ENCODE measurements at regions not wholly inside any gene's neighbourhood (a gene's known extent, or its start where the extent isn't known, plus 50 kb on each side); places are given as distances from the start of the nearest gene placed in this dataset.

DNA sequence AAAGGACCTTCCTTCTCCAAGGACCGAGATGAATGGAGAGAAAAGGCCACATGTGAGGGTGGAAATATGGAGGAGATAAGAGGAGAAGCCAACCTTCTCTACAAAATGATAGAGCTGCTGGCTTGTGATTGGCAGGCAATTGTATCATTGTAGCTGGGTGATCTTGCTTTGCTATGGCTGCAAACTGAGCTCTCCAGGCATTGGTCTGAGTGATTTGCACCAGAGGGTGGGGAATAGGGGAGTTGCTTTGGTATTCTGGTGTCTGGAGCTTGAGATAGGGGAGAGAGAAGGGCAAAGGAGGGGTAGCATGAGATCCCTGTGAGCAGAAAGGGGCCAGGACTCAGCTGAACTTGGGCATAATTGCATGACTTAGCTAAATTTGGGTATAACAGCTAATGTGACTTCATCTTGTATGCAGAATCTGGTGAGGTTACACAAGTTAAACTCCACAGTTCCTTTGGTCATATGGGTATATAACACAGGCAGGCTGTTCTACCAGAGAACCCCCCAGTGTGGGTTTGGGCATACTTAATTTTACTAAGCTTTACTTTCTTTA lies 72.0 kb downstream of the FOS start:
- TF ChIP-seq, protein P1, sequence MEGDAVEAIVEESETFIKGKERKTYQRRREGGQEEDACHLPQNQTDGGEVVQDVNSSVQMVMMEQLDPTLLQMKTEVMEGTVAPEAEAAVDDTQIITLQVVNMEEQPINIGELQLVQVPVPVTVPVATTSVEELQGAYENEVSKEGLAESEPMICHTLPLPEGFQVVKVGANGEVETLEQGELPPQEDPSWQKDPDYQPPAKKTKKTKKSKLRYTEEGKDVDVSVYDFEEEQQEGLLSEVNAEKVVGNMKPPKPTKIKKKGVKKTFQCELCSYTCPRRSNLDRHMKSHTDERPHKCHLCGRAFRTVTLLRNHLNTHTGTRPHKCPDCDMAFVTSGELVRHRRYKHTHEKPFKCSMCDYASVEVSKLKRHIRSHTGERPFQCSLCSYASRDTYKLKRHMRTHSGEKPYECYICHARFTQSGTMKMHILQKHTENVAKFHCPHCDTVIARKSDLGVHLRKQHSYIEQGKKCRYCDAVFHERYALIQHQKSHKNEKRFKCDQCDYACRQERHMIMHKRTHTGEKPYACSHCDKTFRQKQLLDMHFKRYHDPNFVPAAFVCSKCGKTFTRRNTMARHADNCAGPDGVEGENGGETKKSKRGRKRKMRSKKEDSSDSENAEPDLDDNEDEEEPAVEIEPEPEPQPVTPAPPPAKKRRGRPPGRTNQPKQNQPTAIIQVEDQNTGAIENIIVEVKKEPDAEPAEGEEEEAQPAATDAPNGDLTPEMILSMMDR (IDR thresholded peaks at IDR 0.05) = no peak
- no peak for TF ChIP-seq POLR2A (IDR thresholded peaks at IDR 0.05)
- no peak for DNase-seq
- no peaks in the 10 kb centered on the region for H3K27me3 ChIP-seq
- H3K4me1 ChIP-seq = no peaks in the 10 kb centered on the region
- H3K4me3 ChIP-seq = no peak overlapping the region
- H3K27ac ChIP-seq = no peak overlapping the region
- no peaks in the 10 kb centered on the region for H3K9me3 ChIP-seq
- no peaks in the 10 kb centered on the region for H3K36me3 ChIP-seq

DNA sequence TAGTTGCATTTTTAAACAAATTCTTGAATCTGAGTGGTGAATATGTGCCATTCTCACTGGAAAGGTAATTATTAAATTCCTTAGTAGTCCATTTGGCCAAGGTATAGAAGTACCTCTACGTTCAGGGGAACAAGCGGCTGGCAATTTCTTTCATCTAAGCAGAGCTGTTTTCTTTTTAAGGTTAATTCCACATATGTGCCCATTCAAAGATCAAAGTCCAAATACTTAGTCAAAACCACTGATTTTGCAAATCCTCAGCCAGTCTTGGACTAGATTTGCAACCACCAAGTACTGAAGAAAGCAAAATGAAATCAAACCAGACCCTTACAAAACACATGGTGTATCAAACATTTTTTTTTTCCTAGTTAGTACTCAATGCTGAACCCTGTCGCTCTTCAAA lies 68.7 kb upstream of the JDP2 start:
- no peak overlapping the region for H3K27ac ChIP-seq
- H3K4me1 ChIP-seq = peaks cover 0 to 4% (median 0%) of the 10 kb centered on the region in 4 donors
- DNase-seq = no peak
- no peaks in the 10 kb centered on the region for H3K36me3 ChIP-seq
- H3K27me3 ChIP-seq = no peaks in the 10 kb centered on the region
- H3K4me3 ChIP-seq = no peak overlapping the region
- no peaks in the 10 kb centered on the region for H3K9me3 ChIP-seq
- TF ChIP-seq, protein P1 (IDR thresholded peaks at IDR 0.05) = no peak
- no peak for TF ChIP-seq POLR2A (IDR thresholded peaks at IDR 0.05)

DNA sequence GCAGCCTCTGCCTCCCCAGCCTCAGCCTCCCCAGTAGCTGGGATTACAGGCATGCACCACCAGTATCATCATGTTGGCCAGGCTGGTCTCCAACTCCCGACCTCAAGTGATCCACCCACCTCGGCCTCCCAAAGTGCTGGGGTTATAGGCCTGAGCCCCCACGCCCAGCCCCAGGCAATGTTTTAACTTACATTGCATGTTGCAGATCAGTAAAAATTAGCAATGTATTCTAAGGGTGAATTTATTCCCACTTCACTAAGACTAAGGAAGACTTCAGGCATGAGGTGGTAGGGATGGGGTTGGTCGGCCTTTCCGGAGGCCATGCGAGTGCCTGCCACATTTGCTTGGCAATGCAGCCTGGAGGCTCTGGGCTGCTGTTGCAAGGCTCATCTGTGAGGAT lies 66.8 kb upstream of the JDP2 start:
- Histone ChIP-seq H3K36me3 (no peaks in the 10 kb centered on the region), H3K4me1 (peaks cover 0 to 4% (median 0%) of the 10 kb centered on the region in 4 donors), H3K9me3 (no peaks in the 10 kb centered on the region), H3K27ac (no peak overlapping the region), H3K27me3 (no peaks in the 10 kb centered on the region), H3K4me3 (no peak overlapping the region)
- TF ChIP-seq, protein P1 (IDR thresholded peaks at IDR 0.05) = no peak
- TF ChIP-seq POLR2A (IDR thresholded peaks at IDR 0.05) = no peak
- DNase-seq = no peak

DNA sequence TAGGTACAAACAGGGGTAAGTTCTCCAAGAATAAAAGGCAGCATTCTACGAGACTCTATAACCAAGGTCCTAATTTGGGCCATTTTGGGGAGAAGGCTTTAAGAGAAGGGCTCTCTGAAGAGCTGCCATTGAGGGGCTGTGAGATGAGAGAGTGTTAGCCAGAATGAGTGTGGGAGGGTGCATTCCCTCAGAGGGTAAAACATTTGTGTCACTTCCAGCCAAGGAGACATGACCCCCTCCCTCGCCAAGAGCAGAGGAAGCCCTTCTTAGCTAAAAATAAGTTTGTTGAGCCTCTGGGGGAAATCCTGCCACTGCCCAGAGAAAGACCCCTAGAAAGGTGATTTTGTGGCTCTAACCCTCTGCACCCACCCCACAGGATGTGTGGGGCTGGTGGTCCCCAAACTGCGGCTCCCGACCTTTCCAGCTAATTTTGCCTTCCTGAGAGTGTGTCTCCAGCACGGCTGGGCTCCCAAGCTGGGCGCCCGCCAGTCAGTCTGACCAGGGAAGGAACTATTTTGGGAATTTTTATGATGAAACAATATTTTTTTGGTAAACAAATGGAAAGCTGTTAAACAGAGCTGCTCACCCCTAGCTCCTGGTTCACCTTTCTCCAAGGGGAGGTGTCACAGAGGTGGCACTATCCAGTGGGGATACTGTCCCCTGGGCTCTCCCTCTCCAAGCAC lies 65.9 kb upstream of the JDP2 start:
- TF ChIP-seq, protein P1 (IDR thresholded peaks at IDR 0.05) = no peak
- no peak for TF ChIP-seq POLR2A (IDR thresholded peaks at IDR 0.05)
- H3K4me1 ChIP-seq = peaks cover 0 to 4% (median 0%) of the 10 kb centered on the region in 4 donors
- H3K4me3 ChIP-seq = no peak overlapping the region
- no peaks in the 10 kb centered on the region for H3K36me3 ChIP-seq
- no peaks in the 10 kb centered on the region for H3K27me3 ChIP-seq
- peak in 1 of 3 donors; percentile 52 for DNase-seq
- peak overlapping the region in 1 of 4 donors; percentile 9 for H3K27ac ChIP-seq
- H3K9me3 ChIP-seq = no peaks in the 10 kb centered on the region

DNA sequence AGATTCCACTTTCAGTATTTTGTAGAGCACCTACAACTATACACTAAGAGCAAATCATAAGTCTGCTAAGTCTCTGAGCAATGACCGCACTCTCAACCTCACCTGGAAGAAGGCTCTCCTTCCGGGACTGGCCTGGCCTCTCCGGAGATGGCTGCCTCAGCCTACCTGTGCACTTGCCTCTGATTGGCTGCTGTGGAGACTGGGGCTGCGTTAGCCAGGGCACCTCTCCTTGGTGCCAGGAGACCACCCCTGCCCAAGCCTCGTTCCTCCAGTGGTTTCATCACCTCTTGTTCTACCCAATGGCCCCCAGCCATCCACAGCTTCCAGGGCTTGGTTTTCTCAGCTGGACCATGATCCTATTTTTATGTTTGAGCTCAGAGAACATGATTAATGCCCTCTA lies 64.7 kb upstream of the JDP2 start:
- TF ChIP-seq, protein P1 (IDR thresholded peaks at IDR 0.05) = no peak
- no peak for TF ChIP-seq POLR2A (IDR thresholded peaks at IDR 0.05)
- no peaks in the 10 kb centered on the region for H3K9me3 ChIP-seq
- peaks cover 0 to 4% (median 0%) of the 10 kb centered on the region in 4 donors for H3K4me1 ChIP-seq
- H3K4me3 ChIP-seq = no peak overlapping the region
- DNase-seq = no peak
- H3K36me3 ChIP-seq = no peaks in the 10 kb centered on the region
- no peaks in the 10 kb centered on the region for H3K27me3 ChIP-seq
- H3K27ac ChIP-seq = peak overlapping the region in 1 of 4 donors; percentile 42
